Stimulated activated effector memory CD8-positive, alpha-beta T cell treated with anti-CD3 and anti-CD28 coated beads, Interleukin-12 subunit alpha, Interleukin-12 subunit beta, amount 100 ng/mL, for 72 hours (primary cell): ENCODE measurements at regions not wholly inside any gene's neighbourhood (a gene's known extent, or its start where the extent isn't known, plus 50 kb on each side); places are given as distances from the start of the nearest gene placed in this dataset.

Experiments
- ATAC-seq: fragments of 150-1000 bp; cut with Tn5 transposase; 2 replicates; pipeline ENCODE4 v1.10.0; 2021
- DNase-seq, 2 donors: peaks; one replicate each; pipeline ENCODE4 v3.0.0; 2021 to 2022; ENCODE audit warnings: low spot score in 2 of 2
- H3K27ac Mint-ChIP-seq: one replicate; pipeline ENCODE4 v1.8.0; 2022; ENCODE audit warnings: mild to moderate bottlenecking, mixed read lengths
- H3K36me3 Mint-ChIP-seq: one replicate; pipeline ENCODE4 v1.8.0; 2022; ENCODE audit warnings: mild to moderate bottlenecking, mixed read lengths
- H3K4me1 Mint-ChIP-seq: one replicate; pipeline ENCODE4 v1.8.0; 2022; ENCODE audit warnings: mixed read lengths
- H3K4me3 Mint-ChIP-seq: one replicate; pipeline ENCODE4 v1.8.0; 2022; ENCODE audit warnings: mild to moderate bottlenecking, mixed read lengths
- H3K9me3 Mint-ChIP-seq: one replicate; pipeline ENCODE4 v1.8.0; 2022; ENCODE audit warnings: mixed read lengths

- ATAC-seq (no peak), DNase-seq (no peak)
- Mint-ChIP-seq H3K4me1 (no peaks in the 10 kb centered on the region), H3K4me3 (no peak overlapping the region), H3K9me3 (peaks cover 5% of the 10 kb centered on the region), H3K36me3 (no peaks in the 10 kb centered on the region), H3K27ac (no peak overlapping the region)
Observed at GRCh38 chr11:91650802-91651201, 573.8 kb upstream of the FAT3 start.

- DNase-seq (no peak), ATAC-seq (no peak)
- peaks cover 29% of the 10 kb centered on the region for H3K9me3 Mint-ChIP-seq
- H3K4me3 Mint-ChIP-seq, result no peak overlapping the region
- H3K27ac Mint-ChIP-seq, result no peak overlapping the region
- H3K36me3 Mint-ChIP-seq, result no peaks in the 10 kb centered on the region
- H3K4me1 Mint-ChIP-seq, result no peaks in the 10 kb centered on the region
Observed at GRCh38 chr11:91641153-91641552, 583.5 kb upstream of the FAT3 start.

GRCh38 chr11:91639359-91639758 lies 585.3 kb upstream of the FAT3 start:
- no peak overlapping the region for H3K27ac Mint-ChIP-seq
- no peak overlapping the region for H3K4me3 Mint-ChIP-seq
- no peaks in the 10 kb centered on the region for H3K36me3 Mint-ChIP-seq
- H3K9me3 Mint-ChIP-seq, result peaks cover 23% of the 10 kb centered on the region
- H3K4me1 Mint-ChIP-seq, result no peaks in the 10 kb centered on the region
- DNase-seq, result no peak
- no peak for ATAC-seq

- Mint-ChIP-seq H3K4me1 (no peaks in the 10 kb centered on the region), H3K27ac (no peak overlapping the region), H3K36me3 (no peaks in the 10 kb centered on the region), H3K4me3 (no peak overlapping the region), H3K9me3 (peaks cover 5% of the 10 kb centered on the region)
- ATAC-seq (no peak), DNase-seq (no peak)
Observed at GRCh38 chr11:91630916-91631673, 593.5 kb upstream of the FAT3 start.

GRCh38 chr11:91625495-91625894 lies 599.1 kb upstream of the FAT3 start:
- Mint-ChIP-seq H3K4me3 (no peak overlapping the region), H3K9me3 (peaks cover 12% of the 10 kb centered on the region), H3K4me1 (no peaks in the 10 kb centered on the region), H3K27ac (no peak overlapping the region), H3K36me3 (no peaks in the 10 kb centered on the region)
- ATAC-seq (no peak), DNase-seq (no peak)

- no peak for DNase-seq
- Mint-ChIP-seq H3K9me3 (peaks cover 14% of the 10 kb centered on the region), H3K4me1 (no peaks in the 10 kb centered on the region), H3K27ac (no peak overlapping the region), H3K4me3 (no peak overlapping the region), H3K36me3 (no peaks in the 10 kb centered on the region)
- no peak for ATAC-seq
Observed at GRCh38 chr11:91624021-91624420, 600.6 kb upstream of the FAT3 start.

GRCh38 chr11:91608677-91609076 lies 615.9 kb upstream of the FAT3 start:
- H3K9me3 Mint-ChIP-seq, result peaks cover 17% of the 10 kb centered on the region
- DNase-seq (no peak), ATAC-seq (no peak)
- no peak overlapping the region for H3K27ac Mint-ChIP-seq
- no peak overlapping the region for H3K4me3 Mint-ChIP-seq
- H3K4me1 Mint-ChIP-seq, result no peaks in the 10 kb centered on the region
- H3K36me3 Mint-ChIP-seq, result no peaks in the 10 kb centered on the region

GRCh38 chr11:91596111-91596510 lies 628.5 kb upstream of the FAT3 start:
- Mint-ChIP-seq H3K27ac (no peak overlapping the region), H3K9me3 (peaks cover 20% of the 10 kb centered on the region), H3K4me3 (no peak overlapping the region), H3K36me3 (no peaks in the 10 kb centered on the region), H3K4me1 (no peaks in the 10 kb centered on the region)
- no peak for ATAC-seq
- no peak for DNase-seq

GRCh38 chr11:91591021-91591420 lies 633.6 kb upstream of the FAT3 start:
- ATAC-seq (no peak), DNase-seq (no peak)
- H3K36me3 Mint-ChIP-seq, result no peaks in the 10 kb centered on the region
- H3K9me3 Mint-ChIP-seq, result peaks cover 29% of the 10 kb centered on the region
- no peaks in the 10 kb centered on the region for H3K4me1 Mint-ChIP-seq
- no peak overlapping the region for H3K27ac Mint-ChIP-seq
- no peak overlapping the region for H3K4me3 Mint-ChIP-seq

- ATAC-seq (no peak), DNase-seq (no peak)
- no peak overlapping the region for H3K4me3 Mint-ChIP-seq
- no peaks in the 10 kb centered on the region for H3K36me3 Mint-ChIP-seq
- no peaks in the 10 kb centered on the region for H3K4me1 Mint-ChIP-seq
- peaks cover 23% of the 10 kb centered on the region for H3K9me3 Mint-ChIP-seq
- H3K27ac Mint-ChIP-seq, result no peak overlapping the region
Observed at GRCh38 chr11:91587131-91587530, 637.5 kb upstream of the FAT3 start.

GRCh38 chr11:91585035-91585801 lies 639.4 kb upstream of the FAT3 start:
- Mint-ChIP-seq H3K36me3 (no peaks in the 10 kb centered on the region), H3K4me3 (no peak overlapping the region), H3K4me1 (no peaks in the 10 kb centered on the region), H3K9me3 (peaks cover 25% of the 10 kb centered on the region), H3K27ac (no peak overlapping the region)
- no peak for DNase-seq
- ATAC-seq, result no peak

GRCh38 chr11:91563176-91563575 lies 661.4 kb upstream of the FAT3 start:
- Mint-ChIP-seq H3K27ac (no peak overlapping the region), H3K4me1 (no peaks in the 10 kb centered on the region), H3K9me3 (peaks cover 28% of the 10 kb centered on the region), H3K36me3 (no peaks in the 10 kb centered on the region), H3K4me3 (no peak overlapping the region)
- ATAC-seq (no peak), DNase-seq (no peak)

GRCh38 chr11:91560434-91560833 lies 664.2 kb upstream of the FAT3 start:
- Mint-ChIP-seq H3K4me1 (no peaks in the 10 kb centered on the region), H3K4me3 (no peak overlapping the region), H3K36me3 (no peaks in the 10 kb centered on the region)

GRCh38 chr11:91538065-91538464 lies 686.6 kb upstream of the FAT3 start:
- peaks cover 23% of the 10 kb centered on the region for H3K9me3 Mint-ChIP-seq
- no peaks in the 10 kb centered on the region for H3K4me1 Mint-ChIP-seq
- H3K27ac Mint-ChIP-seq, result no peak overlapping the region
- H3K4me3 Mint-ChIP-seq, result no peak overlapping the region
- no peaks in the 10 kb centered on the region for H3K36me3 Mint-ChIP-seq
- no peak for ATAC-seq
- no peak for DNase-seq

More at GRCh38 chr11:91560434-91560833, 664.2 kb upstream of the FAT3 start:
- DNase-seq (no peak), ATAC-seq (no peak)
- H3K27ac Mint-ChIP-seq, result no peak overlapping the region
- H3K9me3 Mint-ChIP-seq, result peaks cover 18% of the 10 kb centered on the region

- H3K36me3 Mint-ChIP-seq, result no peaks in the 10 kb centered on the region
- no peak overlapping the region for H3K27ac Mint-ChIP-seq
- DNase-seq, result no peak
- no peak for ATAC-seq
- no peaks in the 10 kb centered on the region for H3K4me1 Mint-ChIP-seq
- no peak overlapping the region for H3K4me3 Mint-ChIP-seq
- peaks cover 19% of the 10 kb centered on the region for H3K9me3 Mint-ChIP-seq
Observed at GRCh38 chr11:91536366-91536765, 688.3 kb upstream of the FAT3 start.

GRCh38 chr11:91528965-91529364 lies 695.7 kb upstream of the FAT3 start:
- Mint-ChIP-seq H3K9me3 (peaks cover 18% of the 10 kb centered on the region), H3K4me3 (no peak overlapping the region), H3K27ac (no peak overlapping the region), H3K36me3 (no peaks in the 10 kb centered on the region), H3K4me1 (no peaks in the 10 kb centered on the region)
- DNase-seq (no peak), ATAC-seq (no peak)
